GM18519 (cell line): ENCODE measurements at regions not wholly inside any gene's neighbourhood (a gene's known extent, or its start where the extent isn't known, plus 50 kb on each side); places are given as distances from the start of the nearest gene placed in this dataset.
"Not testable (repeated sequence)": the region's sequence is repeated elsewhere in the genome, so short reads cannot be mapped to it uniquely, and the experiment has no call there.

Experiments
- ATAC-seq: cut with Tn5 transposase; IDR thresholded peaks from one replicate; pipeline ENCODE4 v1.9.1; 2021; ENCODE audit warnings: mild to moderate bottlenecking, moderate library complexity; ENCODE audit not compliant: unreplicated experiment, low FRiP score

GRCh38 chr12:47491516-47492305 is 214.1 kb downstream of the RPAP3 start:
- no peak for ATAC-seq

GRCh38 chr12:47488888-47489287 is 216.9 kb downstream of the RPAP3 start:
- no peak for ATAC-seq

- no peak for ATAC-seq
Measured at GRCh38 chr12:47481041-47481440, 224.8 kb downstream of the RPAP3 start.

GRCh38 chr12:47478426-47478825 is 227.4 kb downstream of the RPAP3 start:
- no peak for ATAC-seq

GRCh38 chr12:47473091-47473490 is 232.7 kb downstream of the RPAP3 start:
- no peak for ATAC-seq

- ATAC-seq = not testable (repeated sequence)
Measured at GRCh38 chr12:47470349-47470748, 235.5 kb downstream of the RPAP3 start.

GRCh38 chr12:47463918-47464317 is 241.9 kb downstream of the RPAP3 start:
- not testable (repeated sequence) for ATAC-seq

GRCh38 chr12:47458279-47458678 is 247.6 kb downstream of the RPAP3 start:
- ATAC-seq = no peak

GRCh38 chr12:47449797-47450196 is 256.0 kb downstream of the RPAP3 start:
- no peak for ATAC-seq

GRCh38 chr12:47442310-47442709 is 263.5 kb downstream of the RPAP3 start:
- ATAC-seq = no peak

GRCh38 chr12:47441490-47441889 is 264.3 kb downstream of the RPAP3 start:
- ATAC-seq = no peak

- no peak for ATAC-seq
Measured at GRCh38 chr12:47438175-47438574, 267.7 kb downstream of the RPAP3 start.

GRCh38 chr12:47437570-47437969 is 268.3 kb downstream of the RPAP3 start:
- ATAC-seq = no peak

- no peak for ATAC-seq
Measured at GRCh38 chr12:47433876-47434275, 272.0 kb downstream of the RPAP3 start.

GRCh38 chr12:47426678-47427309 is 279.0 kb downstream of the RPAP3 start:
- ATAC-seq = not testable (repeated sequence)

GRCh38 chr12:47422611-47423010 is 283.2 kb downstream of the RPAP3 start:
- ATAC-seq = no peak

- ATAC-seq = no peak
Measured at GRCh38 chr12:47419497-47419896, 286.3 kb downstream of the RPAP3 start.

GRCh38 chr12:47417955-47418354 is 287.9 kb downstream of the RPAP3 start:
- ATAC-seq = no peak

- ATAC-seq = no peak
Measured at GRCh38 chr12:47417121-47417520, 288.7 kb downstream of the RPAP3 start.

- no peak for ATAC-seq
Measured at GRCh38 chr12:47415054-47415453, 290.8 kb downstream of the RPAP3 start.

GRCh38 chr12:47414511-47414910 is 291.3 kb downstream of the RPAP3 start:
- ATAC-seq = no peak

GRCh38 chr12:47413806-47414205 is 292.0 kb downstream of the RPAP3 start:
- no peak for ATAC-seq
